Skeletal muscle tissue (tissue), 3 donors: ENCODE measurements at regions not wholly inside any gene's neighbourhood (a gene's known extent, or its start where the extent isn't known, plus 50 kb on each side); places are given as distances from the start of the nearest gene placed in this dataset.

Experiments
- H3K27ac ChIP-seq: one replicate; pipeline ENCODE4 v1.7.0; 2013; ENCODE audit warnings: mild to moderate bottlenecking, low read depth, low read length, inconsistent platforms
- H3K27me3 ChIP-seq, 3 donors: one replicate each; pipeline ENCODE4 v1.7.0; 2013; ENCODE audit warnings: low read length in 3 of 3; ENCODE audit not compliant: control insufficient read depth in 3 of 3, insufficient read depth in 3 of 3
- H3K36me3 ChIP-seq, 3 donors: one replicate each; pipeline ENCODE4 v1.7.0; 2013; ENCODE audit warnings: low read length in 3 of 3; ENCODE audit not compliant: control insufficient read depth in 3 of 3, insufficient read depth in 3 of 3
- H3K4me1 ChIP-seq, 3 donors: one replicate each; pipeline ENCODE4 v1.7.0; 2013; ENCODE audit warnings: low read length in 3 of 3, mild to moderate bottlenecking in 3 of 3; ENCODE audit not compliant: control insufficient read depth in 3 of 3, insufficient read depth in 3 of 3
- H3K4me3 ChIP-seq, 3 donors: one replicate each; pipeline ENCODE4 v1.7.0; 2013; ENCODE audit warnings: low read length in 3 of 3
- H3K9ac ChIP-seq, 3 donors: one replicate each; pipeline ENCODE4 v1.7.0; 2013; ENCODE audit warnings: low read length in 3 of 3, mild to moderate bottlenecking in 3 of 3, moderate library complexity in 2 of 3, low read depth in 1 of 3
- H3K9me3 ChIP-seq, 3 donors: one replicate each; pipeline ENCODE4 v1.7.0; 2013; ENCODE audit warnings: low read length in 3 of 3; ENCODE audit not compliant: control insufficient read depth in 3 of 3
- donor health status: Osteomylitis.

DNA sequence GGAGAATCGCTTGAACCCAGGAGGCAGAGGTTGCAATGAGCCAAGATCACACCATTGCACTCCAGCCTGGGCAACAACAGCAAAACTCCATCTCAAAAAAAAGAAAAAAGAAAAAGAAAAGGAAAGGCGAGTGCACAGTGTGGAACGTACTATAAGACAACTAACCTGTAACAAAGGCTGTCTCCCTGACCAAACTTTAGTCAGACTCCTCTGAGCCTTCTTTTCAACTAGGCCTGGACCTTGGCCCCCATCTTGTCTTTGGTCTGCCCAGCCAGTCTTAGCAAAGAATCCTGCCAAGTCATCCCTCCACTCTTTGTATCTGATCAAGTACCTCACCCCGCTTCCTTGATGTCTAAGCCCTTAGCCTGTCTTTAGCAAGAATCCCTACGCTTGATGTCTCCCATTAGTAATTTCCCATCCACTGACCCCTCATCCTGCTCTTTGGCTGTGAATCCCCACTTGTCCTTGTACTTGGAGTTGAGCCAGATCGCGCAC is 68.9 kb upstream of the KDM7A start:
- peaks cover 0 to 4% (median 0%) of the 10 kb centered on the region in 3 donors for H3K27me3 ChIP-seq
- H3K4me1 ChIP-seq, result peaks cover 0 to 10% (median 2%) of the 10 kb centered on the region in 3 donors
- no peaks in the 10 kb centered on the region for H3K36me3 ChIP-seq
- H3K27ac ChIP-seq, result no peak overlapping the region
- no peaks in the 10 kb centered on the region for H3K9me3 ChIP-seq
- no peak overlapping the region for H3K9ac ChIP-seq
- no peak overlapping the region for H3K4me3 ChIP-seq

- Histone ChIP-seq H3K27ac (no peak overlapping the region), H3K9me3 (no peaks in the 10 kb centered on the region), H3K36me3 (no peaks in the 10 kb centered on the region), H3K9ac (no peak overlapping the region), H3K27me3 (peaks cover 0 to 9% (median 3%) of the 10 kb centered on the region in 3 donors), H3K4me3 (no peak overlapping the region), H3K4me1 (peaks cover 0 to 10% (median 2%) of the 10 kb centered on the region in 3 donors)
These were observed 65.6 kb upstream of the KDM7A start for GRCh38 chr7:140242057-140243031.

- Histone ChIP-seq H3K9ac (no peak overlapping the region), H3K9me3 (no peaks in the 10 kb centered on the region), H3K27me3 (peaks cover 0 to 9% (median 6%) of the 10 kb centered on the region in 3 donors), H3K4me1 (peaks cover 0 to 10% (median 2%) of the 10 kb centered on the region in 3 donors), H3K27ac (no peak overlapping the region), H3K4me3 (no peak overlapping the region), H3K36me3 (no peaks in the 10 kb centered on the region)
These were observed 62.8 kb upstream of the KDM7A start for GRCh38 chr7:140239653-140239935.

GRCh38 chr7:140238778-140239652 is 62.2 kb upstream of the KDM7A start:
- Histone ChIP-seq H3K9me3 (no peaks in the 10 kb centered on the region), H3K4me1 (peaks cover 0 to 10% (median 2%) of the 10 kb centered on the region in 3 donors), H3K36me3 (no peaks in the 10 kb centered on the region), H3K27ac (no peak overlapping the region), H3K27me3 (peaks cover 0 to 9% (median 6%) of the 10 kb centered on the region in 3 donors), H3K9ac (no peak overlapping the region), H3K4me3 (no peak overlapping the region)

- peaks cover 0 to 6% (median 2%) of the 10 kb centered on the region in 3 donors for H3K4me1 ChIP-seq
- no peaks in the 10 kb centered on the region for H3K36me3 ChIP-seq
- no peak overlapping the region for H3K9ac ChIP-seq
- peaks cover 0 to 9% (median 6%) of the 10 kb centered on the region in 3 donors for H3K27me3 ChIP-seq
- no peak overlapping the region for H3K27ac ChIP-seq
- no peaks in the 10 kb centered on the region for H3K9me3 ChIP-seq
- no peak overlapping the region for H3K4me3 ChIP-seq
These were observed 60.6 kb upstream of the KDM7A start for GRCh38 chr7:140237390-140237789.

- Histone ChIP-seq H3K36me3 (no peaks in the 10 kb centered on the region), H3K27me3 (peaks cover 0 to 9% (median 8%) of the 10 kb centered on the region in 3 donors), H3K9me3 (no peaks in the 10 kb centered on the region), H3K9ac (no peak overlapping the region), H3K27ac (no peak overlapping the region), H3K4me1 (peaks cover 0 to 5% (median 1%) of the 10 kb centered on the region in 3 donors), H3K4me3 (no peak overlapping the region)
These were observed 59.8 kb upstream of the KDM7A start for GRCh38 chr7:140236626-140237025.

- Histone ChIP-seq H3K36me3 (no peaks in the 10 kb centered on the region), H3K9me3 (no peaks in the 10 kb centered on the region), H3K4me3 (no peak overlapping the region)
These were observed 58.3 kb upstream of the KDM7A start for GRCh38 chr7:140235114-140235513.

DNA sequence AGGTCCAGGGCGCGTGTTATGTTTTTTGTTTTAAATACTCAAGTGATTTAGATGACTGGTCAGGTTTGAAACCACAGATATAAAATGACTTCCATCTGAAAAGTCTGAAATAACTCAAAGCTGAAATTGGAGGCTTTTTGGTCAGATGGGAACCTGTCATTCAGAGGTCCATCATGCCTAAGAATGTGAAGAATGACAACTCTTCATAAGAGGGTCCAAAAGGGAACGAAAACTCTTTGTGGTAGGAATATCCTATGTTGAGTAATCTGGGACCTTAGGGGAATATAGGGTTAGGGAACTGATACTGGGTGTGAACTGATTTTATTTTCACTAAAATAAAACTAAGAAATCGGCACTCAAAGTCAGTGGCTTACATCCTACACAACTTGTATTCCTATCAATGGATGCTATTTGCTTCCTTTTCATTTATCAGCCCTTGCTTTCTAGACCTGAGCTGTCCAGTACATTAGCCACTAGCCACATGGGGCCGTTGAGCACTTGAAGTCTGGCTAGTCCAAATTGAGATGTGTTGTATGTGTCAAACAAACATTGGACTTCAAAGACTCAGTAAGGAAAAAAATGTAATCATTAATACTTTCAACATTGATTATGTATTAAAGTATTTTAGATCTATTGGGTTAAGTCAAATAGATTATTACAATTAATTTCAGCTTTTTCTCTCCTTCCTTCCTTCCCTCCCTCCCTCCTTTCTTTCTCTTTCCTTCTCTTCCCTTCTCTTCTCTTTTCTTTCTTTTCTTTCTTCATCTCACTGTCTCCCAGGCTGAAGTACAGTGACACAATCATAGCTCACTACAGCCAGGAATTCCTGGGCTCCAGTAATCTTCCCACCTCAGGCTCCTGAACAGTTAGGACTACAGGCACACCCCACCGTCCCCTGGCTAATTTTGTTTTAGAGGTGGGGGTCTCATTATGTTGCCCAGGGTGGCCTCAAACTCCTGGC is 56.5 kb upstream of the KDM7A start:
- Histone ChIP-seq H3K9ac (no peak overlapping the region), H3K27me3 (peaks cover 10 to 25% (median 14%) of the 10 kb centered on the region in 3 donors), H3K4me1 (peaks cover 7 to 19% (median 13%) of the 10 kb centered on the region in 3 donors), H3K27ac (no peak overlapping the region), H3K36me3 (no peaks in the 10 kb centered on the region), H3K9me3 (no peaks in the 10 kb centered on the region), H3K4me3 (no peak overlapping the region)

More at GRCh38 chr7:140235114-140235513, 58.3 kb upstream of the KDM7A start:
- Histone ChIP-seq H3K27ac (no peak overlapping the region), H3K9ac (no peak overlapping the region), H3K27me3 (peaks cover 5 to 17% (median 14%) of the 10 kb centered on the region in 3 donors), H3K4me1 (peaks cover 3 to 15% (median 11%) of the 10 kb centered on the region in 3 donors)
